Panc1 (cell line): ENCODE measurements at regions not wholly inside any gene's neighbourhood (a gene's known extent, or its start where the extent isn't known, plus 50 kb on each side); places are given as distances from the start of the nearest gene placed in this dataset.

ENCODE experiments used
- POLR2AphosphoS5 ChIP-seq: IDR thresholded peaks from 2 replicates; pipeline ENCODE4 v1.6.1; 2012; ENCODE audit warnings: mild to moderate bottlenecking, low read depth, low read length, moderate library complexity
- TCF7L2 ChIP-seq: IDR thresholded peaks from 2 replicates; pipeline ENCODE4 v1.6.1; 2011; ENCODE audit warnings: mild to moderate bottlenecking, low read depth, low read length, inconsistent platforms
- TF ChIP-seq, protein P1 (sequence below): fragments of 450-650 bp; IDR thresholded peaks from 2 replicates; pipeline ENCODE4 v1.5.1; 2017; ENCODE audit warnings: mild to moderate bottlenecking

DNA sequence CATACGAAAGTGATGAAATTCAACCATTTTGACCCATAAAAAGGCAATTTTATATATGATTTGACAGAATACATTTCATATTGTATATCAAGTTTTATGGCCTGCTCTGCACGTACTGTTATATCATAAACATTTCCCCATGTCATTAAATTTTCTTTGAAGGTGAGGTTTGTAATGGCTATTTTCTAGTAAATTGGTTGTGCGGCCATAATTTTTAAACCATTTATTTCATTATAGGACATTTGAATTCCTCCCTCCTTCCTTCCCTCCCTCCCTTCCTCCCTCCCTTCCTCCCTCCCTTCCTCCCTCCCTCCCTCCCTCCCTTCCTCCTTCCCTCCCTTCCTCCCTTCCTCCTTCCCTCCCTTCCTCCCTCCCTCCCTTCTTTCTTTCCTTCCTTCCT lies 87.4 kb upstream of the AGBL1 start:
- TF ChIP-seq, protein P1, sequence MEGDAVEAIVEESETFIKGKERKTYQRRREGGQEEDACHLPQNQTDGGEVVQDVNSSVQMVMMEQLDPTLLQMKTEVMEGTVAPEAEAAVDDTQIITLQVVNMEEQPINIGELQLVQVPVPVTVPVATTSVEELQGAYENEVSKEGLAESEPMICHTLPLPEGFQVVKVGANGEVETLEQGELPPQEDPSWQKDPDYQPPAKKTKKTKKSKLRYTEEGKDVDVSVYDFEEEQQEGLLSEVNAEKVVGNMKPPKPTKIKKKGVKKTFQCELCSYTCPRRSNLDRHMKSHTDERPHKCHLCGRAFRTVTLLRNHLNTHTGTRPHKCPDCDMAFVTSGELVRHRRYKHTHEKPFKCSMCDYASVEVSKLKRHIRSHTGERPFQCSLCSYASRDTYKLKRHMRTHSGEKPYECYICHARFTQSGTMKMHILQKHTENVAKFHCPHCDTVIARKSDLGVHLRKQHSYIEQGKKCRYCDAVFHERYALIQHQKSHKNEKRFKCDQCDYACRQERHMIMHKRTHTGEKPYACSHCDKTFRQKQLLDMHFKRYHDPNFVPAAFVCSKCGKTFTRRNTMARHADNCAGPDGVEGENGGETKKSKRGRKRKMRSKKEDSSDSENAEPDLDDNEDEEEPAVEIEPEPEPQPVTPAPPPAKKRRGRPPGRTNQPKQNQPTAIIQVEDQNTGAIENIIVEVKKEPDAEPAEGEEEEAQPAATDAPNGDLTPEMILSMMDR = no peak
- TF ChIP-seq TCF7L2 (no peak), POLR2AphosphoS5 (no peak)
